Heart left ventricle (tissue), 16 donors: ENCODE measurements at regions not wholly inside any gene's neighbourhood (a gene's known extent, or its start where the extent isn't known, plus 50 kb on each side); places are given as distances from the start of the nearest gene placed in this dataset.

Experiments
- ATAC-seq, 4 donors: fragments of 200-7000 bp; cut with Tn5 transposase; one replicate each; pipeline ENCODE4 v1.9.1; 2020 to 2022; ENCODE audit warnings: moderate library complexity in 4 of 4, mild to moderate bottlenecking in 3 of 4, moderate number of reproducible peaks in 1 of 4
- DNase-seq, 5 donors: peaks; one replicate each; pipeline ENCODE4 v3.0.0-alpha.2; 2020
- H3K27ac ChIP-seq, 12 donors: fragments of 200-600 bp; sonication (generic) in 4 of 12; one replicate each; pipeline versions ENCODE4 v1.5.0 to v1.8.0; 2016 to 2022; ENCODE audit warnings: mild to moderate bottlenecking in 2 of 12
- H3K27me3 ChIP-seq, 9 donors: fragments of 200-600 bp; sonication (generic) in 2 of 9; one replicate each; pipeline versions ENCODE4 v1.5.1 to v1.8.0; 2016 to 2022; ENCODE audit warnings: mild to moderate bottlenecking in 3 of 9
- H3K36me3 ChIP-seq, 9 donors: fragments of 200-600 bp; sonication (generic) in 2 of 9; one replicate each; pipeline versions ENCODE4 v1.5.0 to v1.8.0; 2018 to 2022; ENCODE audit warnings: mild to moderate bottlenecking in 2 of 9
- H3K4me1 ChIP-seq, 12 donors: fragments of 200-600 bp; sonication (generic) in 4 of 12; one replicate each; pipeline versions ENCODE4 v1.5.0 to v1.8.0; 2016 to 2022; ENCODE audit warnings: mild to moderate bottlenecking in 3 of 12
- H3K4me3 ChIP-seq, 12 donors: fragments of 200-600 bp; sonication (generic) in 4 of 12; one replicate each; pipeline versions ENCODE4 v1.5.0 to v1.8.0; 2017 to 2022; ENCODE audit warnings: mild to moderate bottlenecking in 9 of 12, moderate library complexity in 4 of 12
- H3K9me3 ChIP-seq, 12 donors: fragments of 200-600 bp; sonication (generic) in 4 of 12; one replicate each; pipeline versions ENCODE4 v1.5.0 to v1.8.0; 2016 to 2022; ENCODE audit warnings: mild to moderate bottlenecking in 1 of 12
- POLR2A ChIP-seq, 2 donors: fragments of 450-650 bp; IDR thresholded peaks; one replicate each; pipeline ENCODE4 v1.6.1; 2017; ENCODE audit warnings: antibody characterized with exemption in 2 of 2, mild to moderate bottlenecking in 2 of 2, moderate library complexity in 2 of 2
- WGBS, 4 donors: extraction: QIAGEN DNeasy Blood & Tissue Kit in 2 of 4; methylation state at CpG; one replicate each; pipeline versions ENCODE4 v1.1.5 to v1.1.7; 2013 to 2018; 5-methylcytosine and 5-hydroxymethylcytosine counted together
- intact Hi-C, 10 donors: fragments of 100-400 bp; cut with DNase I; formaldehyde crosslinking; loops; one replicate each; pipeline versions ENCODE4 v1.11.1 to v1.14.2; 2022
- TF ChIP-seq, protein P1 (sequence below), 12 donors: fragments of 200-600 bp; sonication (generic) in 4 of 12; IDR thresholded peaks; one replicate each; pipeline versions ENCODE4 v1.5.0 to v1.8.0; 2018 to 2022; ENCODE audit warnings: antibody characterized with exemption in 12 of 12, mild to moderate bottlenecking in 5 of 12
- donor health status: ischemic (EF 13 %, LVEDD 7.1; RV severe dilation, severe dysfunction).
- donor health status: healthy with polysubstance abuse.
- donor health status: DM: no; HTN: yes; CAD: no.
- donor health status: DM: no; HTN: no; CAD: no.
- donor health status: ischemic (EF 25% LVEDD 6.9; RV normal size, moderate dysfunction).
- donor health status: ischemic (EF 25% LVEDD 5.7; RV mildly dilated, moderate dysfunction).
- donor health status: healthy.
- donor health status: DM: yes; HTN: yes; CAD: no.
- donor health status: ischemic (EF 35%, LVEDD 5.7; RV mildly dilated, moderate dysfunction).
- donor health status: nonischemic (EF 11% LVEDD 7.7; RV severe dilation, severe dysfunction).
- donor health status: DM: yes; HTN: yes; CAD: no.
- donor health status: PGD.
- donor health status: ischemic (EF 29% LVEDD 5.4; RV normal size, mild dysfunction).
- donor health status: nonischemic (EF 23%, LVEDD 6.1; RV moderate dilation, normal function).

- Histone ChIP-seq H3K27ac (no peak overlapping the region), H3K36me3 (no peaks in the 10 kb centered on the region), H3K9me3 (no peaks in the 10 kb centered on the region), H3K4me1 (no peaks in the 10 kb centered on the region), H3K4me3 (no peak overlapping the region), H3K27me3 (no peaks in the 10 kb centered on the region)
- ATAC-seq (peak in 2 of 4 donors; percentile 28 to 49), DNase-seq (no peak)
- 46 to 73% (median 61%) methylated on average over 3 of the region's 3 CpGs for WGBS, 4 donors
- TF ChIP-seq POLR2A (IDR thresholded peaks at IDR 0.05), result no peak
- TF ChIP-seq, protein P1, sequence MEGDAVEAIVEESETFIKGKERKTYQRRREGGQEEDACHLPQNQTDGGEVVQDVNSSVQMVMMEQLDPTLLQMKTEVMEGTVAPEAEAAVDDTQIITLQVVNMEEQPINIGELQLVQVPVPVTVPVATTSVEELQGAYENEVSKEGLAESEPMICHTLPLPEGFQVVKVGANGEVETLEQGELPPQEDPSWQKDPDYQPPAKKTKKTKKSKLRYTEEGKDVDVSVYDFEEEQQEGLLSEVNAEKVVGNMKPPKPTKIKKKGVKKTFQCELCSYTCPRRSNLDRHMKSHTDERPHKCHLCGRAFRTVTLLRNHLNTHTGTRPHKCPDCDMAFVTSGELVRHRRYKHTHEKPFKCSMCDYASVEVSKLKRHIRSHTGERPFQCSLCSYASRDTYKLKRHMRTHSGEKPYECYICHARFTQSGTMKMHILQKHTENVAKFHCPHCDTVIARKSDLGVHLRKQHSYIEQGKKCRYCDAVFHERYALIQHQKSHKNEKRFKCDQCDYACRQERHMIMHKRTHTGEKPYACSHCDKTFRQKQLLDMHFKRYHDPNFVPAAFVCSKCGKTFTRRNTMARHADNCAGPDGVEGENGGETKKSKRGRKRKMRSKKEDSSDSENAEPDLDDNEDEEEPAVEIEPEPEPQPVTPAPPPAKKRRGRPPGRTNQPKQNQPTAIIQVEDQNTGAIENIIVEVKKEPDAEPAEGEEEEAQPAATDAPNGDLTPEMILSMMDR (IDR thresholded peaks at IDR 0.05), result no peak
- intact Hi-C loops, result no loop called here
These were observed 177.3 kb downstream of the ANKRD30B start for GRCh38 chr18:14925281-14925709.

- no peak for TF ChIP-seq POLR2A (IDR thresholded peaks at IDR 0.05)
- TF ChIP-seq, protein P1 (IDR thresholded peaks at IDR 0.05), result no peak
- Histone ChIP-seq H3K4me3 (no peak overlapping the region), H3K36me3 (no peaks in the 10 kb centered on the region), H3K27me3 (no peaks in the 10 kb centered on the region), H3K4me1 (no peaks in the 10 kb centered on the region), H3K9me3 (no peaks in the 10 kb centered on the region), H3K27ac (no peak overlapping the region)
- intact Hi-C loops, result no loop called here
- WGBS, 4 donors, result 48 to 65% (median 54%) methylated on average over 3 of the region's 3 CpGs
- no peak for ATAC-seq
- DNase-seq, result no peak
These were observed 179.7 kb downstream of the ANKRD30B start for GRCh38 chr18:14927701-14928100.

DNA sequence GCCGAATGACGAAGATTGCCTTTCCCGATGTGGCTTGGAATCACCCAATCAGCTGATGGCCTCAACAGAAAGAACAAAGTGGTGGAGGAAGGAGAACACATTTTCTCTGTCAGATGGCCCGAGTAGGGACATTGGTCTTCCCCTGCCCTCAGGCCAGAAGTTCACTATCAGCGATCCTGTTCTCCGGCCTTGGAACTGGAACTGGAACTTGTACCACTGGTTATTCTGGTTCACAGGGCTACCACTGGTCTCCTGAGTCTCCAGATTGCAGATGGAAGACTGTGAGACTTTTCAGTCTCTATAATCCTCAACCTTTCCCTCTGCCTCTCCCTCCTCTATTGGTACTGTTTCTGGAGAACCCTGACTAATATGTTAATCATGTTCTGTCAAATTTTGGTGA is 180.4 kb downstream of the ANKRD30B start:
- DNase-seq (no peak), ATAC-seq (no peak)
- intact Hi-C loops, result no loop called here
- Histone ChIP-seq H3K27me3 (no peaks in the 10 kb centered on the region), H3K9me3 (no peaks in the 10 kb centered on the region), H3K36me3 (no peaks in the 10 kb centered on the region), H3K4me3 (no peak overlapping the region), H3K27ac (no peak overlapping the region), H3K4me1 (no peaks in the 10 kb centered on the region)
- 86 to 87% (median 87%) methylated on average over 6 of the region's 6 CpGs for WGBS, 4 donors
- no peak for TF ChIP-seq POLR2A (IDR thresholded peaks at IDR 0.05)
- TF ChIP-seq, protein P1 (IDR thresholded peaks at IDR 0.05), result no peak

GRCh38 chr18:14930076-14930475 is 182.1 kb downstream of the ANKRD30B start:
- TF ChIP-seq, protein P1 (IDR thresholded peaks at IDR 0.05), result no peak
- TF ChIP-seq POLR2A (IDR thresholded peaks at IDR 0.05), result no peak

More at GRCh38 chr18:14930076-14930475, 182.1 kb downstream of the ANKRD30B start:
- H3K27ac ChIP-seq, result no peak overlapping the region
- H3K4me3 ChIP-seq, result no peak overlapping the region
- whole genome bisulfite sequencing, 4 donors, result 50 to 62% (median 53%) methylated on average over 3 of the region's 3 CpGs
- H3K9me3 ChIP-seq, result no peaks in the 10 kb centered on the region
- no peaks in the 10 kb centered on the region for H3K4me1 ChIP-seq
- intact Hi-C loops, result no loop called here
- DNase-seq (no peak), ATAC-seq (no peak)
- H3K36me3 ChIP-seq, result no peaks in the 10 kb centered on the region
- H3K27me3 ChIP-seq, result no peaks in the 10 kb centered on the region
